HG03060 (cell line): ENCODE measurements at regions not wholly inside any gene's neighbourhood (a gene's known extent, or its start where the extent isn't known, plus 50 kb on each side); places are given as distances from the start of the nearest gene placed in this dataset.
"Not testable (repeated sequence)": the region's sequence is repeated elsewhere in the genome, so short reads cannot be mapped to it uniquely, and the experiment has no call there.

ENCODE experiments used
- ATAC-seq: cut with Tn5 transposase; IDR thresholded peaks from one replicate; pipeline ENCODE4 v1.9.1; 2021; ENCODE audit warnings: low read depth, moderate number of reproducible peaks; ENCODE audit not compliant: unreplicated experiment

DNA sequence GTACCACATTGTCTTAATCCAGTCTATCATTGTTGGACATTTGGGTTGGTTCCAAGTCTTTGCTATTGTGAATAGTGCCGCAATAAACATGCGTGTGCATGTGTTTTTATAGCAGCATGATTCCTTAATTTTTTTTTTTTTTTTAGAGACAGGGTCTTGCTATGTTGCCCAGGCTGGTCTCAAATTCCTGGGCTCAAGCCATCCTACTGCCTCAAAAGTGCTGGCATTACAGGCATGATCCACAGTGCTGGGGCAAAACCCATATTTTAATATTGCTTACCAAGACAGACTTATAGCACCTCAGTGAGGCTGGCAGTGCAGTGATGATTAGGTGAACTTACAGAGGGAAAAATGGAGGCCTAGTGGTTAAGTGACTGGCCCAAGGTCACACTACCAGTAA, 116.5 kb upstream of the CDYL start:
- not testable (repeated sequence) for ATAC-seq

DNA sequence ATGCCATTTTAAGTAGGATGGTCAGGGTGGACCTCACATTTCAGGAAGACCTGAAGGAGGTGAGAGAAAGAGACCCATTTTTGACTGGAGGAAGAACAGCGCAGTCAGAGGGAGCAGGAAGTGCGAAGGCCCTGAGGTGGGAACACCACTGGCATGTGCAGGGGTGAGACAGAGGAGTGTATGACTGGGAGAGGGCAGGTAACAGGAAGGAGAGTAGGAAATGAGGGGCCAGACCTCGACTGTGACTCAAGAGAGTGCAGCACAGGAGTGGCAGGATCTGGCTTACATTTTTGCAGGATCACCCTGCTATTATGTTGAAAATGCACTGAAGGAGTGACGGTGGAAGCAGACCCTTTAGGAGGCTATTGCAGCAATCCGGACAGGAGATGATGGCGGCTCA, 117.7 kb upstream of the CDYL start:
- ATAC-seq: no peak

GRCh38 chr6:4656106-4656505, 120.1 kb upstream of the CDYL start:
- ATAC-seq: no peak

DNA sequence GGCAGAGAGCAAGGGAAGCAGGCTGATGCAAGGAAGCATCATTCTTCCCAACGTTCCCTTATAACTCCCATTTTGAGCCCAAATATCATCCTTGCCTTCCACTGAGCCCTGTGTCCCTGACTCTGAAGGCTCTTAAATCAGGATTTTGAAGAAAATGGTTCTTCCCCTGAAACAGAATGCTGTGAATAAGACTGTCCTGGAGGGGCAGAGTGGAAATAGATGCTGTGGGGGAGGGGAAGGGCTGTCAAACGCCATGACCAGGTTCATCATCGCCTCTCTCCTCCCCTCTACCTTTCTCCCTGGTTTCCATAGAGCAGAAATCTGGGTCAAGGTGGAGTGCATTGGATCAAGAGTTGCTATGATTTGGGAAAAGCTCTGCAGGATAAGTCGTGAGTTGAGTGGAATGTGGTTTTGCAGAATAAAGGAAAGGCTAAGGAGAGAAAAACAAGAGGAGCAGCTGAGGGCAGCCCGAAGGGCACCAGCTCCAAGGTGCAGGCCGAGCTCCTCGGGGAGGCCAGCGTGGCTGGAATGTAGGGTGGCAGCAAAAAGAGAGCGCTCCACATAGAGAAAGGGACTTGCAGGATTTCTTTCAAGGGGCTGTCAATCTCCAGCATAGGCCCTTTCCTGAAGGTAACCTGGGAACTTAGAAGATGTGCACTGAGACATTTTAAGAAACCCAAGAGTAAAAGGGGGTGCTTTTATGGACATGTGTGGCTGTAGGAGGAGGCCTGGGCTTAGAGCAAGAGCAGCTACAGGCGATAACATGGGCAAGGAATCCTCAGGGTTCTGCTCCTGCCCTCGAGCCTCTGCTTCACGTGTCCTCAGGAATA, 120.8 kb upstream of the CDYL start:
- no peak for ATAC-seq

- no peak for ATAC-seq
These were observed 123.1 kb upstream of the CDYL start for GRCh38 chr6:4653141-4653540.

DNA sequence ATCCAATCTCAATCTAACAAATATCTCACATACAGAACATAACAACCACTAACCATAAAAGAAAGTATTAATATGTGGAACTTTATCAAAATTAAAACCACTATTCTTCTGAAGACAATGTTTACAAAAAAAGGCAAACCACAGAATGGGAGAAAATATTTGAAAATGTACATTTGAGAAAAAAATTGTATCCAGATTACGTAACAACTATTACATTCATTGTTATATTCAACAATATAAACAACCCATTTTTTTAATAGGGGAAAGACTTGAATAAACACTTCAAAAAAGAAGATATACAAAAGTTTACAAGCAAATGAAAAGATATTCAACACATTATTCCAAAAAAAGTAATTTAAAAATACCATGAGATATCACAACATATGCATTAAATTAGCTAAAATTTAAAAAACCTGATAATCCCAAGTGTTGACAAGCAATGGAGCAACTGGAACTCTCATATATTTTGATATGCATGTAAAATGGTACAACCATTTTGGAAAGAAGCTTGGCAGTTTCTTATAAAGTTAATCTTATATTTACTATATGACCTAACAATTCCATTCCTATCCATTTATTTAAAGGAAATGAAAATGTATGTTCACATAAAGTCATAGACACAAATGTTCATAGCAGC, 124.3 kb upstream of the CDYL start:
- ATAC-seq: no peak

- ATAC-seq: no peak
These were observed 126.5 kb upstream of the CDYL start for GRCh38 chr6:4649728-4650127.

DNA sequence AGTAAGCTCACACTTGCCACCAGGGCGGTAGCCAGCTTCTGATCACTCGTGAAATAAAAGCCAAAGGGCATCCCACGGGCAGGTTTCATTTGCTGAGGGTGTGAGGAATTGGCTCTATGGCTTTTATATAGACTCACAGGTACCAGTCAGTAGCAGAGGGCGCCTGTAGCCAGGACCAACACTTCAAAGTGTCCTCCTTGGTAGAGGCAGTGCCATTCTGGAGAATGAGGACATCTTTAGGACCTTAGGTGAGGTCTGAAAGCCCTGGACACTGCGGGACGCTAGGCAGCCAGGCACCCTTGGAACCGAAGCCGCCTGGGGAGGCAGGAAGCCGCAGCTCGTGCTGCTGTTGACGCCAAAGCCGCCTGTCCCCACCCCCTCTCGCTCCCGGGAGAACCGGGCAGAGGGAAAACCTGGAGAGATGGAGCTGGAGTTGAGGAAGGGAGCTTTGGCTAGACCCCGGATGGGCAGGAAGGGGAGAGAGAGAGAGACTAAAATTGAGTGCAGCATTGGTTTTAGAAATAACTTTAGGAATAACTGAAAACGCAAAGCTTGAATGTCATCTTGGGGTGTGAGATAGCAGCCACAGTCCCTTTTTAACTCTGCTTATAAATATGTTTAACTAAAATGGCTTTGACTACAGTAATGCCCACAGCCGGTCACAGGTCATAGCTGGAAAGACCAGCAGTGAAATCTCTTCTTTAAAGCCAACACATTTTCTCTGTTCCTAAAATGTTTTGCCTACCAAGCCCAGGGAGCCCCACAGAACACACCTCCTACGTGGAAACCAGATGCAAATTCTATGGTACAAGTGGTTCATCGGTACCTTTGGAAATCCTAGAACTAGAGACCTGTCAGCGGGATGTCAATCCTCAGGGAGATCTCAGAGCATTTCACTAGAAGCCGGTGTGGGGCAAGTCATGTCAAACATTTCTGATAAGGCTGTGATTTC, 128.5 kb upstream of the CDYL start:
- ATAC-seq: no peak

- no peak for ATAC-seq
These were observed 130.4 kb upstream of the CDYL start for GRCh38 chr6:4645713-4646360.

- no peak for ATAC-seq
These were observed 131.2 kb upstream of the CDYL start for GRCh38 chr6:4644996-4645395.

DNA sequence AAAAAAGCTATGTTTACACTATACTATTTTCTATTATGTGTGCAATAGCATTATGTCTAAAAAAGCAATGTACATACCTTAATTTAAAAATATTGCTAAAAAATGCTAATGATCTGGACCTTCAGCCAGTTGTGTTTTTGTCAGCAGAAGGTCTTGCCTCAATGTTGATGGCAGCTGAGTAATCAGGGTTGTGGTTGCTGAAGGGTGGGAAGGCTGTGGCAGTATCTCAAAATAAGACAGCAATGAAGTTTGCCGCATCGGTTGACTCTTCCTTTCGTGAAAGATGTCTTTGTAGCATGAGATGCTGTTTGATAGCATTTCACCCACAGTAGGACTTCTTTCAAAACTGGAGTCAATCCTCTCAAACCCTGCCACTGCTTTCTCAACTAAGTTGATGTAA, 134.7 kb upstream of the CDYL start:
- ATAC-seq: no peak

- no peak for ATAC-seq
These were observed 136.1 kb upstream of the CDYL start for GRCh38 chr6:4640139-4640538.

GRCh38 chr6:4638641-4639040, 137.6 kb upstream of the CDYL start:
- ATAC-seq: no peak

DNA sequence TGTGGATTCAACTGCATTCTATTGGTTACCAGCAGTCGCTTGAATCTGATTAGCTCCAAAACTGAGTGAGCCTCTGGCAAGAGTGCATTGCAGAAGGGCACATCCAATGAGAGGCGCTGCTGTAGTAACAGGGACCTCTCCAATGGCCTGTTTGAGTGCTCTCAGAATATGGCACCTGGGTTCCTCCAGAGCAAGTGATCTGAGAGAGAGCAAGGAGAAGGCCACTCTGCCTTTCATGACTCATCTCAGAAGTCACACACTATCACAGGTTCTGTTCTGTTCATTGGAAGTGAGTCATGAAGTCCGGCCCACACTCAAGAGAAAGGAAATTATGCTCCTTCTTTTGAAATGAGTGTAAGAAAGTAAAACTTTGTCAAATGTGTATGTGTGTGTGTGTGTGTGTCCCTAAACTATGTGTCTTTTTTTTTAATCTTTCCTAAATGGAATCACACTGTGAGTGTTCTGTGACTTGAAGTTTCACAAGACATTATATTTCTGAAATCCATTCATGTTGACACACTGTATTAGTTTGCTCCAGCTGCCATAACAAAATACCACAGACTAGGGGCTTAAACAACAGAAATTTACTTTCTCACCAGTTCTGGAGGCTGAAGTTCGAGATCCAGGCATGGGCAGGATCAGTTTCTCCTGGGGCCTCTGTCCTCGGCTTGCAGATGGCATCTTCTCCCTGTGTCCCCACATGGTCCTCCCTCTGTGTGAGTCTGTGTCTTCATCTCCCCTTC, 138.3 kb upstream of the CDYL start:
- ATAC-seq: peak; percentile 60

DNA sequence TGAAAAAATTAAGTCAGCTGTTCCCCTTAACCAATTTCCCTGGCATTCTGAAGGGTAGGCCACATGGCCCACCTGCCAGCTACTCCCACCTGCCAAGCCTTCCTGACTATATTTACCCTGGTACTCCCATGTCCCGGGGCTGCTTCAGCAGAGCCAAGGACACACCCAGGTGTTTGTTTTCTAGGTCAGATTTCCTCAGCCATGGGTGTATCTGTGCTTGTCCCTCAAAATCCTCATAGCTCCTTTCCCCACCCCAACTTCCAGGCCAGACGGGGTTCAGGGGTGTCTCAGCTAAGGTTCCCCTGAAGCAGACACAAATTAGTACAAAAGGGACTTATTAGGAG, 139.4 kb upstream of the CDYL start:
- ATAC-seq: no peak

GRCh38 chr6:4636191-4636880, 139.9 kb upstream of the CDYL start:
- ATAC-seq: no peak

DNA sequence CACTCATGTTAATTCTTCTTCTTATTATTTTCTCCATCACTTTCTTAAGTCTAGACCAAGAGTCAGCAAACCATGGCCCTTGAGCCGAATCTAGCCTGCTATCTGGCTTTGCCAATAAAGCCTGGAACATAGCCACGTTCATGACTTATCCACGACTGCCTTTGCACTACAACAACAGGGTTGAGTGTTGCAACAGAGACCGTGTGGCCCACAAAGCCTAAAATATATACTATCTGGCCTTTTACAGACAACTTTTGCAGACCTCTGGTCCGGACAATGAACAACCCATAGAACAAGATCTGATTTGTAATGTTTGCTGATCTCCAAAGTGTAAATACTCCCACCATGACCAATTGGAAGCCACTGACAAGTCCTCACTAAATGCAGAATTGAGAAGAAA, 140.5 kb upstream of the CDYL start:
- ATAC-seq: no peak

- no peak for ATAC-seq
These were observed 143.8 kb upstream of the CDYL start for GRCh38 chr6:4632421-4632820.

- not testable (repeated sequence) for ATAC-seq
These were observed 146.4 kb upstream of the CDYL start for GRCh38 chr6:4629789-4630188.
